ENCODE measurements at regions not wholly inside any gene's neighbourhood (a gene's known extent, or its start where the extent isn't known, plus 50 kb on each side); places are given as distances from the start of the nearest gene placed in this dataset.
"Not testable (repeated sequence)": the region's sequence is repeated elsewhere in the genome, so short reads cannot be mapped to it uniquely, and the experiment has no call there.

DNA sequence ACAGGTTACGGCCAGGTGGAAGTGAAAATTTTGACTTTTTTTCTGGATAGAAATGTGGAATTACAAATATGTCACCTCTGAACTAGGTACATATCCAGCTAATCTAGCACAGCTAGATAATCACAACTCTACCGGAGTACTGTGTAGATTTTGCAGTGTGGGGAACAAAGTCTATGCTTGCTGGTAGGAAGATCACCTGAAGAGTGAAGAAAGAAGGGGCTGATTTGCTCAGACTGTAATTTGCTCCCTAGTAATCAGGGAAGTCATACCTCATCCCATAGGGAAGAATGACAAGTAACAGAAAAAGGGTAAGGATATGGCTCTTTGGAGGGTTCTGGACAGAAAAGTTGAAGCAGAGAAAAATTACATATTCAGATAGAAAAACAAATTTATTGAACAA lies 319.6 kb upstream of the TMPRSS15 start:
- DNase-seq, result no peak

DNA sequence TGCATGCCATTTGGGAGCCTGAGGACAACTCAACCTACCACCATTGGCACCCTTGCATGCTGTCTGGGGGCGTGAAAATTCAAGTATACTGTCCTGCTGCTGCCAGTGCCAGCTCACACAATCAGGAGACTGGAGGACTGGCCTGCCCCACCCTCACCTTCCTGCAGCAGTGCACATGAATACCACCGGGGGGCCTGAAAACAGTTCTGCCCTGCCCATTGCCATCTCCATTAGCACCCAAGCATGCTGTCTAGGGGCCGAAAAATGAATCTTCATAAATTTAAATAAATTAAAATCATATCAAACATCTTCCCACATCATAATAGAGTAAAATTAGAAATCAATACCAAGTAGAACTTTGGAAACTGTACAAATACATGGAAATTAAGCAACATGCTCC lies 322.1 kb upstream of the TMPRSS15 start:
- no peak for DNase-seq

DNA sequence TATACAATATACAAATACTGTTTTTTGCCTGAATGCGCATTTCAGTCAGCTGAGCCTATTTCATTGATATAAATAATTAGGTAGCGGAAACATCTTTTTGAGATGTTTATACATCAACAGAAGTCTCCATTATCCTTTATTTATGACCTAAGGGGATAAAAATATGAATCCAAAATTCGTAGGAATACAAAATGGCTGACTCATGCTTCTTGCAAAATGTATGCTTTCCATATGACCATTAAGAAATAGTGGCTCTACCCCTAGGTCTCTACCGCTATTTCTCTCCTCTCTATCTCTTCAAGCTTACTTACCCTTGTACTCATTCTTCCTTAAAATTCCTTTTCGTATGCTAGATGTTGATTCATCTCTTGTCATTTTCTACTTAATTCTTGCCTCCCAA lies 338.4 kb upstream of the TMPRSS15 start:
- no peak for DNase-seq

DNA sequence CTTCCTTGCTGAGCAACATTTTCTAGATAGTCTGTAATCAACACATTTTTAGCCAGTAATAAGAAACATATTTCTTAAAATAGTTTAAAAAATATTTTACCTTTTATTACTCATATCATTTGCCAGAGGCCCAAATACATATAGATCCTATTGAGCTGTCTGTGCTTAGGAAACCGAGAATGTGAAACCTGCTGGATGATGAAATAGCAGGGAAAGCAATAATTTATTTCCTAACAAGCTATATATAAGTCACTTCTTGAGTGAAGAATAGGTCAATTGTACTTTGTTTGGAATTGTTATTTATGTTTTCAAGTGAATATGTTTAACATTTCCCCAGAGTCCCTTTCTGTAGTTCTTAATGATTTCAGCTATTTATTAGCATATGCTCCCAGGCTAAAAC lies 339.9 kb upstream of the TMPRSS15 start:
- DNase-seq, result no peak

GRCh38 chr21:18744840-18745239 lies 341.3 kb upstream of the TMPRSS15 start:
- DNase-seq, result no peak

DNA sequence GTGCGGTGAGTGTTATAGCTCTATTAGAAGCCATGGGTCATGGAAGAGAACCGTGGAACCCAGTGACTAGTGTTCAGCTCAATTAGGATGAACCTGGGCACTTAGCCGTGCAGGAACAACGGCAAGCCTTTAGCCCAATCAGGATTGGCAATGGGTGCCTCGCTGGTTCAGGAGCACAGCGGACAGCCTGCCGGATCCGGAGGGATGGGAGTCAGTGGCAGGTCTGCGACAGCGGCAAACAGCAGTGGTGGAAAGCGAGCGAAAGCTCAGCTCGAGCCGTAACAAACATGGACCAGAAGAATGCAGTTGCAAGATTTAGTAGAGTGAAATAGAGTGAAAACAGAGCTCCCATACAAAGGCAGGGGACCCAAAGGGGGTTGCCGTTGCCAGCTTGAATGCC lies 349.3 kb upstream of the TMPRSS15 start:
- not testable (repeated sequence) for DNase-seq

- DNase-seq, result not testable (repeated sequence)
Measured at GRCh38 chr21:18756272-18756671, 352.7 kb upstream of the TMPRSS15 start.

DNA sequence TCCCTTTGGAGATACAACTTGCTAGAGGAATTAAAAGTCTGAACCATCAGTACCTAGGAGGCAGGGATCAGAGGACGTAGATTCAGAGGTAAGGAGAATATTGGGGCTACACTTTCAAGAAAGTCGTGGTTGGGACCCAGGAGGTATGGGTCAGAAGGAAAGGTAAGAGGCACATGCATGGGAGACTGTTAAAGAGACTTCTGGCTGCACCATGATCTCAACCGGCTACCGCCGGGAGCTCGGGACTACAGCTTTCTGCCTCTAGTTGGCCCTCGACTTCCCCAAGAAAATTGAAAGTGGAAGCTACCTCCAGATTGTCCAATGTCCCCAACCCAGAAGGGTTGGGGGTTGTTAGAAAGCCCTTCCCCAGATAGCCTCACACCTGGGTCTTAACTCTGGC lies 355.7 kb upstream of the TMPRSS15 start:
- no peak for DNase-seq

- DNase-seq, result no peak
Measured at GRCh38 chr21:18759751-18760161, 356.2 kb upstream of the TMPRSS15 start.

DNA sequence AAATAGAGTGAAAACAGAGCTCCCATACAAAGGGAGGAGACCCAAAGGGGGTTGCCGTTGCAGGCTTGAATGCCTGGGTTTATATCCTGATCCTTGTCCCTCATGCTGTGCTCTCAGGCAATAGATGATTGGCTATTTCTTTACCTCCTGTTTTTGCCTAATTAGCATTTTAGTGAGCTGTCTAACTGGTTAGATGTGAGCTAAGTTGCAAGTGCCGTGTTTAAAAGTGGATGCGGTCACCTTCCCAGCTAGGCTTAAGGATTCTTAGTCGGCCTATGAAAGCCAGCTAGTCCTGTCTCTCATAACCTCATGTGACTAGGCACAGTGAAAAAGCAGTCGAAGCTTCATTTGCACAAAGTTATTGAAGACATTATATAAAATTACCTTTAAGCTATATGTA lies 356.7 kb upstream of the TMPRSS15 start:
- DNase-seq, result no peak

DNA sequence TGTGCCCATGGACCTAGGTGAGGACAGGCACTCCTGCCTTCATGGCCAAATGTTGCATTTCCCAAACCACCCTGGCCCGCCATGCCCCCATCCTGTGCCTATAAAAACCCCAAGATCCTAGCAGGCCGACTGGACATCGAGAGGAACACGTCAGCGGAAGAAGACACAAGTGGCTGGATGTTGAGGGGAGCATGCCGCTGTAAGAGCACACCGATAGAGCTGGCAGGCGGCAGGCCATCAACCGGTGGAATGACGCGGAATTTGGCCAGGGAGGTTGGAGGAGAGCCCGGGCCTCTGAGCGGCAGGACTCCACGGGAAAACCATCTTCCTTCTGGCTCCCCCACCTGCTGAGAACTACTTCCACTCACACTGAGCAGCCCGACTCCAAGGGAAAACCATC lies 361.1 kb upstream of the TMPRSS15 start:
- no peak for DNase-seq

- DNase-seq, result no peak
Measured at GRCh38 chr21:18769599-18769998, 366.0 kb upstream of the TMPRSS15 start.

DNA sequence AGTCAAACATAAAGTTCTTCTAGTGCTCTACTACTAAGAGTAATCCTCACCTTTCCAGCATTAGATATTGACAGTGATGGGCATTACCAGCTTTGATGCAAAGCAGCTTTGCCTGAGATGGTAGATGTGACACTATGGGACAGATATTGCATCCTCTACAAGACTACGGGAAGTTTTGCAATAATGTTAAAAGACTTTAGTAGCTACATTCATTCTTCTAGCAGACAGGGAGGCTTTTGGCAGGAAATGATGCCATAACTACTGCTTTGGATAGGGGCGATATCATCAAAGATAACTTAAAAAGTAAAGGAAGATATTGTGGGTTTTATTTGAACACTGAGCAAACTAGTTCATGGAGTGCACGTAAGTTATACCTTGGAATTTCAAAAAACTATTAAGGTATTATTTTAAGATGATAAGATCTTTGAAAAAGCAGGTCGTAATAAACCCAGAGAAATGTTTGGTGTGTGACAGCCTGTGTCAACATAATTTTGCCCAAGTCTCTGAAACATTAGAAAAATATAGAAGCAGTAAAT lies 368.3 kb upstream of the TMPRSS15 start:
- DNase-seq, result no peak

- DNase-seq, result no peak
Measured at GRCh38 chr21:18772404-18772803, 368.8 kb upstream of the TMPRSS15 start.

DNA sequence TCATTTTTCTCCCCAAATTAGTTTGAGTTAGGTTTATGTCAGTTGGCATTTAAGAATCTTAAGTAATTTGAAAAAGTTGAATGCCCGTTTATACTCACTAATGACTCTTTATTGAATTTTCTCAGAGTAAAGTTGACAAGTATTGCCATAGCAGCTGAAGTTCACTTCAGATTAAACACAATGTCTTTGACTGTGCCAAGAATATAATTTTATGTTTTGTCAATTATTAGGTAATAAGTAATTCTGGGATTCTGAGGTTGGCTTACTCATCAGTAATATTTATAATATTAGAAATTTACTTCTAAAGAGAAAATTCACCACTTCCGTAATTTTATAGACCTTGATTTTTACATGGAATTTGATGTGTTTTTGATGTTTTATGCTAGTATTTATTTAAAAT lies 369.3 kb upstream of the TMPRSS15 start:
- no peak for DNase-seq

- DNase-seq, result no peak
Measured at GRCh38 chr21:18776936-18777335, 373.4 kb upstream of the TMPRSS15 start.

GRCh38 chr21:18782721-18783120 lies 379.1 kb upstream of the TMPRSS15 start:
- DNase-seq, result no peak

DNA sequence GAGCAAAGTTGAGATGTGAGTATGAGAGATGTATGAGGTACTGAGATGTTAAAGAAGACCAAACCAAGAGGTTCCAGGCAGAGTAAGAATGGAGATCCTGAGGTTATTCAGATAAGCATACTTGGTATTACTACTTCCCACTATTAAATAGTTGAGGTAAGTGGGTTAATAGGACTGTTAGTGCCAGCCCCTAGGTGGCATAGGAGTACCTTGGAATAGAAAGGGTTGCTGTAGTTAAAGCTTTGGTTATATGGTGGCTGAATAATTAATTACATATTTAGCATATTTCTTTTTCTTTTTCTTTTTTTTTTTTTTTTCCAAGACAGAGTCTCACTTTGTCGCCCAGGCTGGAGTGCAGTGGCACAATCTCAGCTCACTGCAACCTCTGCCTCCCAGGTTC lies 397.9 kb upstream of the TMPRSS15 start:
- DNase-seq, result no peak

GRCh38 chr21:18803624-18804023 lies 400.0 kb upstream of the TMPRSS15 start:
- DNase-seq, result no peak

DNA sequence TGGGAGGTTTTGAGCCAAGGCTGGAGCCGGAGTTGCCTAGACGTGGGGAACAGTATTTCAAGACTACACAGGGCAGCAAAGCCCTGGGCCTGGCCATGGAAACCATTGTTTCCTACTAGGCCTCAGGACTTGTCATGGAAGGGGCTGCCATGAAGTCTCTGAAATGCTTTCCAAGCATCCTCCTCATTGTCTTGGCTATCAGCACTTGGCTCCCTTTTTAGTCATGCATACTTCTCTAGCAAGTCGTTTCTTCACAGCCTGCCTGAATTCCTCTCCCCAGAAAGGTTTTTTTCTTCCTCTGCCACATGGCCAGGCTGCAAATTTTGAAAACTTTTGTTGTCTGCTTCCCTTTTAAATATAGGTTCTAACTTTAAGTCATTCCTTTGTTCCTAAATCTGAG lies 406.6 kb upstream of the TMPRSS15 start:
- no peak for DNase-seq

GRCh38 chr21:18812308-18812707 lies 408.7 kb upstream of the TMPRSS15 start:
- DNase-seq, result no peak

GRCh38 chr21:18819507-18819906 lies 415.9 kb upstream of the TMPRSS15 start:
- DNase-seq, result no peak

DNA sequence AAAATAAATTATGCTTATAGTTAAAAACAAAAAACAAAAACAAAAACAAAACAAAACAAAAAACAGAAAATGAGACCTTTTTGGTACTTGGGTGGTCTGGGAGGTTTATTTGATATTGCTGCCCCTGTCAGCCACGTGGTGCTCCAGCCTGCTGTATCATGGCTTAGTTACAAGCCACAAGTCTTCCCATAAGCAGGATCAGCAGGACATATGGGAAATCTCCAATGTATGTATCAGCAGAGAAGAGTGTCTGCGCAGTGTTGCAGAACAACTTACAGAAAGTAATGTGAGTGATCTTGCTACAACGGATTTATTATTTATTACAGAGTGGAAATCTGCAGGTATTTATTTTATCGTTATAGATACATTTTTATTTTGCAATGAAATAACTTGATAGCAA lies 423.0 kb upstream of the TMPRSS15 start:
- no peak for DNase-seq

GRCh38 chr21:18831942-18832676 lies 428.5 kb upstream of the TMPRSS15 start:
- no peak for DNase-seq

GRCh38 chr21:18832950-18833349 lies 429.4 kb upstream of the TMPRSS15 start:
- no peak for DNase-seq

Data from femur (tissue), 1 donor.